ENCODE measurements at regions not wholly inside any gene's neighbourhood (a gene's known extent, or its start where the extent isn't known, plus 50 kb on each side); places are given as distances from the start of the nearest gene placed in this dataset.

GRCh38 chr14:30125322-30125979 lies 197.8 kb upstream of the PRKD1 start:
- no peak overlapping the region for H3K9ac ChIP-seq (ENCODE audit: low read depth, low read length)
- H3K9me3 ChIP-seq (replicated peaks; ENCODE audit: low read length) = no peaks in the 10 kb centered on the region
- no peaks in the 10 kb centered on the region for H3K27me3 ChIP-seq (ENCODE audit: control insufficient read depth, insufficient read depth, low read length)
- H3K4me1 ChIP-seq (ENCODE audit: control insufficient read depth, insufficient read depth, low read length) = no peaks in the 10 kb centered on the region
- no peaks in the 10 kb centered on the region for H3K36me3 ChIP-seq (ENCODE audit: insufficient read depth, low read length)
- no peak overlapping the region for H3K4me2 ChIP-seq (ENCODE audit: low read length)
- H3K4me3 ChIP-seq (ENCODE audit: low read length) = no peak overlapping the region

GRCh38 chr14:30129807-30130206 lies 202.2 kb upstream of the PRKD1 start:
- H3K9ac ChIP-seq (ENCODE audit: low read depth, low read length) = no peak overlapping the region
- H3K9me3 ChIP-seq (replicated peaks; ENCODE audit: low read length) = no peaks in the 10 kb centered on the region
- no peaks in the 10 kb centered on the region for H3K36me3 ChIP-seq (ENCODE audit: insufficient read depth, low read length)
- no peak overlapping the region for H3K4me3 ChIP-seq (ENCODE audit: low read length)
- H3K4me1 ChIP-seq (ENCODE audit: control insufficient read depth, insufficient read depth, low read length) = no peaks in the 10 kb centered on the region
- no peak overlapping the region for H3K4me2 ChIP-seq (ENCODE audit: low read length)
- no peaks in the 10 kb centered on the region for H3K27me3 ChIP-seq (ENCODE audit: control insufficient read depth, insufficient read depth, low read length)

- Histone ChIP-seq H3K9me3 (replicated peaks; ENCODE audit: low read length) (no peaks in the 10 kb centered on the region), H3K27me3 (ENCODE audit: control insufficient read depth, insufficient read depth, low read length) (no peaks in the 10 kb centered on the region), H3K4me1 (ENCODE audit: control insufficient read depth, insufficient read depth, low read length) (no peaks in the 10 kb centered on the region), H3K4me2 (ENCODE audit: low read length) (no peak overlapping the region), H3K36me3 (ENCODE audit: insufficient read depth, low read length) (no peaks in the 10 kb centered on the region), H3K9ac (ENCODE audit: low read depth, low read length) (no peak overlapping the region), H3K4me3 (ENCODE audit: low read length) (no peak overlapping the region)
These were observed 204.0 kb upstream of the PRKD1 start for GRCh38 chr14:30131581-30132097.

GRCh38 chr14:30132196-30132595 lies 204.5 kb upstream of the PRKD1 start:
- no peaks in the 10 kb centered on the region for H3K4me1 ChIP-seq (ENCODE audit: control insufficient read depth, insufficient read depth, low read length)
- H3K4me3 ChIP-seq (ENCODE audit: low read length) = no peak overlapping the region
- no peaks in the 10 kb centered on the region for H3K27me3 ChIP-seq (ENCODE audit: control insufficient read depth, insufficient read depth, low read length)
- no peaks in the 10 kb centered on the region for H3K9me3 ChIP-seq (replicated peaks; ENCODE audit: low read length)
- no peak overlapping the region for H3K9ac ChIP-seq (ENCODE audit: low read depth, low read length)
- no peaks in the 10 kb centered on the region for H3K36me3 ChIP-seq (ENCODE audit: insufficient read depth, low read length)
- no peak overlapping the region for H3K4me2 ChIP-seq (ENCODE audit: low read length)

GRCh38 chr14:30134936-30135335 lies 207.3 kb upstream of the PRKD1 start:
- no peak overlapping the region for H3K4me3 ChIP-seq (ENCODE audit: low read length)
- no peak overlapping the region for H3K9ac ChIP-seq (ENCODE audit: low read depth, low read length)
- no peaks in the 10 kb centered on the region for H3K9me3 ChIP-seq (replicated peaks; ENCODE audit: low read length)
- no peak overlapping the region for H3K4me2 ChIP-seq (ENCODE audit: low read length)
- no peaks in the 10 kb centered on the region for H3K36me3 ChIP-seq (ENCODE audit: insufficient read depth, low read length)
- no peaks in the 10 kb centered on the region for H3K4me1 ChIP-seq (ENCODE audit: control insufficient read depth, insufficient read depth, low read length)
- no peaks in the 10 kb centered on the region for H3K27me3 ChIP-seq (ENCODE audit: control insufficient read depth, insufficient read depth, low read length)

GRCh38 chr14:30138567-30138966 lies 210.9 kb upstream of the PRKD1 start:
- H3K4me1 ChIP-seq (ENCODE audit: control insufficient read depth, insufficient read depth, low read length) = peaks cover under 1% of the 10 kb centered on the region
- H3K4me2 ChIP-seq (ENCODE audit: low read length) = no peak overlapping the region
- no peak overlapping the region for H3K4me3 ChIP-seq (ENCODE audit: low read length)
- H3K9ac ChIP-seq (ENCODE audit: low read depth, low read length) = no peak overlapping the region
- H3K36me3 ChIP-seq (ENCODE audit: insufficient read depth, low read length) = no peaks in the 10 kb centered on the region
- H3K27me3 ChIP-seq (ENCODE audit: control insufficient read depth, insufficient read depth, low read length) = no peaks in the 10 kb centered on the region
- H3K9me3 ChIP-seq (replicated peaks; ENCODE audit: low read length) = no peaks in the 10 kb centered on the region

GRCh38 chr14:30142216-30142615 lies 214.6 kb upstream of the PRKD1 start:
- H3K9me3 ChIP-seq (replicated peaks; ENCODE audit: low read length) = no peaks in the 10 kb centered on the region
- H3K27me3 ChIP-seq (ENCODE audit: control insufficient read depth, insufficient read depth, low read length) = no peaks in the 10 kb centered on the region
- H3K9ac ChIP-seq (ENCODE audit: low read depth, low read length) = no peak overlapping the region
- no peaks in the 10 kb centered on the region for H3K36me3 ChIP-seq (ENCODE audit: insufficient read depth, low read length)
- peaks cover 7% of the 10 kb centered on the region for H3K4me1 ChIP-seq (ENCODE audit: control insufficient read depth, insufficient read depth, low read length)
- no peak overlapping the region for H3K4me3 ChIP-seq (ENCODE audit: low read length)
- no peak overlapping the region for H3K4me2 ChIP-seq (ENCODE audit: low read length)

- Histone ChIP-seq H3K36me3 (ENCODE audit: insufficient read depth, low read length) (no peaks in the 10 kb centered on the region), H3K27me3 (ENCODE audit: control insufficient read depth, insufficient read depth, low read length) (no peaks in the 10 kb centered on the region), H3K4me3 (ENCODE audit: low read length) (no peak overlapping the region), H3K4me1 (ENCODE audit: control insufficient read depth, insufficient read depth, low read length) (peaks cover 7% of the 10 kb centered on the region), H3K4me2 (ENCODE audit: low read length) (peak overlapping the region; percentile 37), H3K9me3 (replicated peaks; ENCODE audit: low read length) (no peaks in the 10 kb centered on the region), H3K9ac (ENCODE audit: low read depth, low read length) (peak overlapping the region; percentile 70)
These were observed 216.0 kb upstream of the PRKD1 start for GRCh38 chr14:30143627-30144026.

- Histone ChIP-seq H3K36me3 (ENCODE audit: insufficient read depth, low read length) (no peaks in the 10 kb centered on the region), H3K9ac (ENCODE audit: low read depth, low read length) (no peak overlapping the region), H3K4me2 (ENCODE audit: low read length) (no peak overlapping the region), H3K27me3 (ENCODE audit: control insufficient read depth, insufficient read depth, low read length) (no peaks in the 10 kb centered on the region), H3K4me3 (ENCODE audit: low read length) (no peak overlapping the region), H3K4me1 (ENCODE audit: control insufficient read depth, insufficient read depth, low read length) (no peaks in the 10 kb centered on the region), H3K9me3 (replicated peaks; ENCODE audit: low read length) (no peaks in the 10 kb centered on the region)
These were observed 226.1 kb upstream of the PRKD1 start for GRCh38 chr14:30153717-30154116.

GRCh38 chr14:30156571-30156970 lies 228.9 kb upstream of the PRKD1 start:
- Histone ChIP-seq H3K27me3 (ENCODE audit: control insufficient read depth, insufficient read depth, low read length) (no peaks in the 10 kb centered on the region), H3K9me3 (replicated peaks; ENCODE audit: low read length) (no peaks in the 10 kb centered on the region), H3K36me3 (ENCODE audit: insufficient read depth, low read length) (no peaks in the 10 kb centered on the region), H3K4me1 (ENCODE audit: control insufficient read depth, insufficient read depth, low read length) (no peaks in the 10 kb centered on the region), H3K9ac (ENCODE audit: low read depth, low read length) (no peak overlapping the region), H3K4me2 (ENCODE audit: low read length) (no peak overlapping the region), H3K4me3 (ENCODE audit: low read length) (no peak overlapping the region)

- Histone ChIP-seq H3K4me2 (ENCODE audit: low read length) (no peak overlapping the region), H3K9me3 (replicated peaks; ENCODE audit: low read length) (no peaks in the 10 kb centered on the region), H3K36me3 (ENCODE audit: insufficient read depth, low read length) (no peaks in the 10 kb centered on the region), H3K4me3 (ENCODE audit: low read length) (no peak overlapping the region), H3K4me1 (ENCODE audit: control insufficient read depth, insufficient read depth, low read length) (no peaks in the 10 kb centered on the region), H3K9ac (ENCODE audit: low read depth, low read length) (no peak overlapping the region), H3K27me3 (ENCODE audit: control insufficient read depth, insufficient read depth, low read length) (no peaks in the 10 kb centered on the region)
These were observed 230.7 kb upstream of the PRKD1 start for GRCh38 chr14:30158299-30158698.

- no peak overlapping the region for H3K9ac ChIP-seq (ENCODE audit: low read depth, low read length)
- H3K9me3 ChIP-seq (replicated peaks; ENCODE audit: low read length) = no peaks in the 10 kb centered on the region
- H3K36me3 ChIP-seq (ENCODE audit: insufficient read depth, low read length) = no peaks in the 10 kb centered on the region
- H3K4me3 ChIP-seq (ENCODE audit: low read length) = no peak overlapping the region
- H3K4me2 ChIP-seq (ENCODE audit: low read length) = no peak overlapping the region
- no peaks in the 10 kb centered on the region for H3K4me1 ChIP-seq (ENCODE audit: control insufficient read depth, insufficient read depth, low read length)
- no peaks in the 10 kb centered on the region for H3K27me3 ChIP-seq (ENCODE audit: control insufficient read depth, insufficient read depth, low read length)
These were observed 231.7 kb upstream of the PRKD1 start for GRCh38 chr14:30159374-30159773.
